Fibroblast of skin of scalp (primary cell): ENCODE measurements at regions not wholly inside any gene's neighbourhood (a gene's known extent, or its start where the extent isn't known, plus 50 kb on each side); places are given as distances from the start of the nearest gene placed in this dataset.
"Not testable (repeated sequence)": the region's sequence is repeated elsewhere in the genome, so short reads cannot be mapped to it uniquely, and the experiment has no call there.

Source experiments
- DNase-seq: peaks from one replicate; pipeline ENCODE4 v3.0.0-alpha.2; 2013

DNA sequence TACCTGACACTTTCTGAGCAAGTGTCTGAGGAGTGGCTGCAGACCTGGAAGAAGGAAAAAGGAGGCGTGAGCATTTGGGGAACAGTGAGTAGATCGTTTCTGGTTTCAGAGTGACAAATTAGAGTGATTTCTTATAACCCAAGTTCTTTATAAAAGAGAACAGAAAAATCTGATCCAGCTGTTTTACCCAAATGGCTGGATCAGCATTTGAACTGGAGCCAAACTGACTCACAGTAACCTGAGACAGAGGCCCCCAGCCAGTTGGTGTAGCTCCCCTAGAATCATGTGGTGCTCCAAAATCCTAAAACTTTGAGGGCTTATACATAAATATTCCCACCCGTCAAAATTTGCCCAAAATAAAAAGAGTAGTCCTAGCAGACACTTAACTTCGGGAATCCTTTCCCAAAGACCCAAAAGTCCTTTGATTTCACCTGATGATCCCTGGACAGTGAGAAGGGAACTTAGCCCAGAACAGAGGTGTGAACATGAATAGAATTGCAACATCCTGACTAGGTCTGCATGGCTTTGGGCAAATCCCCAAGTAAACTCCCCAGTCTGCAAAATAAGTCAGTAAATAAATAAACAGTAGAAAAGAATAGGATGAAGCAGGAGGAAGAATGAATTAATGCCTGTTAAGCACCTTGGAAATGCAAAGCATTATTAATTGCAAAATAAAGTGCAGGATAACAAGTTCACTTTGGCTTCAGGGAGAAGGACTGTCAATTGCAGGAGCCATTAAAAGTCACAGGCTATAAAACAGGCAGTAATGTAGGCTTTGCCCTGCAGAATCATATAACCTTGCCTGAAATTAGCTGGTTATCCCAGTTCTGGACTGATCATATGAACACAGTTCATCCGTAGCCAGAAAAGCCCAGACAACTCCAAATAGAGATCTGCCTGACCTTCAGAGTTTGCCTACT, 262.0 kb upstream of the JARID2 start:
- DNase-seq = no peak

DNA sequence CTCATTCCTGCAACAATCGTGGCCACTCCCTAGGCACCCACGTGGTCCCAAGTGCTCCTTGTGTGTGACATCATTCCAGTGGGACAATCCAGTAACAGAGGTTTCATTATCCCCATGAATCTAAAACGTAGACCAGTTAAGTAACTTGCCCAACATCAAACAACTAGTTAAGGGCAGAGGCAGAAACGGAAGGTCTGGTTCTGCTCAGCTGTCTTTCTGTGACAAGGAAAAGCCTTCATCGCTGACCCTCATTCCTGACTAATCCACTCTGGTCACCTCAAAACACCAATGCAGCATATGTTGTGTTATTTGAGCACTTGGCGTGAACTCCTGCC, 261.4 kb upstream of the JARID2 start:
- DNase-seq = peak; percentile 12

DNA sequence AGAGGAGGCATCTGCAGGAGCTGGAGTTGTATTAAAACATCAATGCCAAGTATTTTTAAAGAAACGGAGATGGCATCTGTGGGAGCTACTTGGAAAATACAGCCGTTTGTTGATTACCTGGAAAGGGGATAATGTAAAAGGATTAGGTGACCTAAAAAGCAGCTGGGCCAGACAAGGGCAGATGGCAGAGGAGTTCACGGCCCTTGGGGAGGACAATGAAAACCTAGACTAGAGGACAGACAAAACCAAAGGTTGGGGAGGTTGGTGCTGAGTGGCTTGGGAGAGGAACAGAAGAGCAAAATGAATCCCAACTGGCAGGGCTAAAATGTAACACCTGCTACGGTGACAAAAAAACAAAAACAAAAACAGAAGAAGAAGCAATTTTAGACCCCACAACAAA, 260.5 kb upstream of the JARID2 start:
- no peak for DNase-seq

DNA sequence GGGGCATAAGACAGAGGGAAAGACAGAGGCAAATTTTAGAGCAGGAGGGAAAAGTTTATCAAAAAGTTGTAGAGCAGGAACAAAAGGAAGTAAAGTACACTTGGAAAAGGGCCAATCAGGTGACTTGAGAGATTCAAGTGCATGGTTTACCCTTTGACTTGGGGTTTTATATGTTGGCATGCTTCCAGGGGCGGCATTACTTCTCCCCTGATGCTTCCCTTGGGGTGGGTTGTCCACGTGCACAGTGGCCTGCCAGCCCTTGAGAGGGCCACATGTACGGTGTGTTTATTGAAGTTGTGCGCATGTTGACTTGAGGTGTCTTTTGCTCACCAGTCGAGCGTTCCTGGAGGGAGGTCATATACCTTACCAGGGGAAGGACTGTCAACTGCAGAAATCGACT, 259.5 kb upstream of the JARID2 start:
- DNase-seq = no peak

DNA sequence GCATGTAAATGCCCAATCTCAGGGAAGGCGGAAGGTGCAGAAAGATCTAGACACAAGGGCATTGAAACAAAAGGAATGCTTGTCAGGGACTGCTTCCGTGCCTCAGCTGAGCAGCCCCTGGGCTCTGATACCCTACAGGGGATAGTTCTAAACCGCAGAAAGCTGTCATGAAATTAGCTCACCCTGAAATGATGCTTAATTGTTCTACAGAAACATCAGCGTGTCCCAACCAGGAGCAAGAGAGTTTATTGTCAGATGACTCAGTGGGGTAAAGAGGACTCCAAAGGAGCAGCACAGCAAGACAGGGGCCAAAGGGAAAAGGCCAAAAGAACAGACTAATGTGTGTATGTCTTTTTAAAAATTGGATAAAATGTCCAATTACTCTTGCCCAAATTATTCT, 258.4 kb upstream of the JARID2 start:
- no peak for DNase-seq

DNA sequence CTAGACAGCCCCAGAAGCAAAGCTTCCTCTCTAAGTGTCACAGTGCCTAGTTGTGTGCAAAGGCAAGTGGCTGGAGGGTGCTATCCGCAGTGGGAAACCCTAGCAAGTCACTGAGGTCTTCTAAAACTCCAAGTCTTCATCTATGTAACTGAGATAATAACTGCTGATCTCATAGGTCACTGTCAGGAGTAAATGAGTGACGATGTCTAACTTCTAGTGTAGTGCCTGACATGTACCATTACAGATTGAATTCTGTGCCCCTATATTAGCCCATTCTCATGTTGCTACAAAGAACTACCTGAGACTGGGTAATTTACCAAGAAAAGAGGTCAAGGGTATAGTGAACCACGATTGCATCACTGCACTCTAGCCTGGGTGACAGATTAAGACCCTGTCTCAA, 253.5 kb upstream of the JARID2 start:
- DNase-seq = no peak

DNA sequence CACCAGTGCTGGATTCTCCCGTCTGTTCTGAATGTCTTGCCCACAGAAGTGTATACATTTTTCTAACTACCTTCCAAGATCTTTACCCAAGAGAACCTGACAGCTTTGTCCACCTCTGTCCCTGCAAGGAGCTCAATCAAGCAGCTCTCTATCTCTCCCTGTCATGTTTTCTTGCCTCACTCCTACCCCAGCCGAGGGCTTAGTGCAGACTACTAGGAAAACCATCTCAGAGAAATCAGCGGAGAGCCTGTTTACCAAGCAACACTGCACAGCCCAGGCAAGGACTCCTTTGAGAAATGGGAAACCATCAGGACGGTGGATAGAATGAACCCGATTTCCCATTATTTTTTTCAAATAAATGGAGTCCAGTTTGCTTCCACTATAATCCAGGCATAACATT, 250.7 kb upstream of the JARID2 start:
- DNase-seq = no peak

DNA sequence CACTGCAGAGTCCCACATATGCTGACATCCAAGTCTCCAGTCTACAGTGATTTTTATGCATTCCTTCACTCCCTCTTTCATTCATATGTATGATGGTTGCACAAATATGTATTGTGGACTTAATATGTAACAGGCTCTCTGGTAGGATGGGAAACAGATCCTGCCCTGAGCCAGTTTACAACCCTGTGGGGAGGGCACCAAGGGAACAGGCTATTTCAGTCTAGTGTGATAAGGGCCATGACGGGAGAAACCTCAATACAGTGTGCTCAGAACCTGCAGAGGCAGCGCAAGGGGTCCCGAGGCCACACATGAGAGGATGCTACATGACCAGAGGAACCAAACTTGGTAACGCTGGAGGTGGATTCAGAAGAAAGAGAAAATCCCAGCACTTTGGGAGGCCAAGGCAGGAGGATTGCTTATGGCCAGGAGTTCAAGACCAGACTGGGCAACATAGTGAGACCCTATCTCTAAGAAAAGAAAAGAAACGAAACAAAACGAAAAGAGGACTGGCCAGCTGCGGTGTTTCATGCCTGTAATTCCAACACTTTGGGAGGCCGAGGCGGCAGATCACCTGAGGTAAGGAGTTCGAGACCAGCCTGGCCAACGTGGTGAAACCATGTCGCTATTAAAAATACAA, 249.8 kb upstream of the JARID2 start:
- no peak for DNase-seq

DNA sequence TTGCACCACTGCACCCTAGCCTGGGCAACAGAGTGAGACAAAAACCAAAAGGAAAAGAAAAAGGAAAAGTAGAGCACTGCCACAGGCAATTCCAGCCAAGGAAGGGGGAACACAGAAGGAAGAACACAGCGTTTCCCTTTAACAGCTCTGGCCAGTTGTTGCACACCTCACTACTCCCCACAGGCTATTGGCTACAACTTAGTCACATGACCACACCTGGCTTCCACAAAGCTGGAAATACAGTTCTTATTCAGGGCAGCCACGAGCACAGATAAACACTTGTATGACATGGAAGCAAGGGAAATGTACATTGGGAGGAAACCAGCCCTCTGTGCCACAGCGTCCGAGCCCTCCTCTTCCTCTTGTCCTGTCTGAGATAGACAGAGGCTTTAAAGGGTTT, 249.0 kb upstream of the JARID2 start:
- no peak for DNase-seq

DNA sequence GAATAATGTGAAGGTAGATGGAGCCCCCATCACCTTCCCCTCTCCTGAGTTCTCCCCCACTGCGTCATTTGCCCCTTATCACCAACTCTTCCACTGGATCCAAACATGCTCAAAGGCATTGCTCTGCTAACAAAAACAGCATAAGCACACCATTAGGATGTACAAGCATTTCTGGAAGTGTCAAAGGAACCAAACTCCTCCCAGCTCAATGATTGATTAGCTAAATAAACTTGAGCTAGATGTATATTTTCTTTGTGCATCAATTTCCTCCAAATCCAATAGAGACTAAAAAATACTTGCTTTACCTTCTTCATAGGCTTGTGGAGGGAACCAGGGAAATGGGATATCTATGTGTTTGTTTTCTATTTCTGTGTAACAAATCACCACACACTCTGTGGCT, 248.4 kb upstream of the JARID2 start:
- DNase-seq = no peak

DNA sequence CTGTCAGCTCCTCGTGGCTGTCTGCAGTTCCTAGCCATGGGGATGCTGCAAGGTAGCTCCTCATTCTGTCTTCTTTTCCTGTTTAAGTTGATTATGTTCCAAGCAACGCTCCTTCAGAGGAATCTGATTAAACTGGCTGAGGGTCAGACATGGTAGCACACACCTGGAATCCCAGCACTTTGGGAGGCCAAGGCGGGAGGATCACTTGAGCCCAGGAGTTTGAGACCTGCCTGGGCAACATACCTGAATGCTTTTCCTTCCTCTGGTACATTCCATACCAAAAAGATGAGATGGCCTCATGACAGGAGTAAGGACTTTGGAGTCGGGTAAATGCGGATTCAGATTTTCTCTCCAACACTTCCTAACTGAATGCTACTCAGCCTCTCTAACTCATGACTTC, 246.8 kb upstream of the JARID2 start:
- DNase-seq = no peak

DNA sequence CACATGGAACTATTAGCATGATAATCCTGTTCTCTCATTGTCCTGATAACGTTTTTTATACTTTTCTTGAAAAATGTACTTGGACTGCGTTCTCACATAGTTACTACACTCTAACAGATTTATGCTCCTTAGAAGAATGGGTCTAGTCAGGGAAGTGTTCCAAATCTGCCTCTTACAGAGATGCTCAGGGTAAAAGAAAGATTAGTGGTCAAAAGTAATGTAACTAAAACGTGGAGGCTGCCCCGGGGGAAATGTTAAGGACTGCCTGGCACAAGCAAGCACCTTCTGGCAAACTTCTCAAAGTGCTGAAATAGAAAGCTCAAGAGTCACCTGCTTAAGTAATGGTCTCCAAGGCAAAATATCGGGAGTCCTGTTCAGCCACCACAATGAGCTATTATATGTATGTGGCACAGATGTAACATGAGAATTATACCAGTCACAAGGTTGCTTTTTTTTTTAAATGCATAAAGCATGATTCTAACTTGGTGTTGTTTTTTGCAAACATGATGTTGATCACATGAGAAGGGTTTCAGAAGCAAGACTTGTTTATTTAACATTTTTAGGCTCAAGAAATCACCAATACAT, 244.5 kb upstream of the JARID2 start:
- DNase-seq = no peak

DNA sequence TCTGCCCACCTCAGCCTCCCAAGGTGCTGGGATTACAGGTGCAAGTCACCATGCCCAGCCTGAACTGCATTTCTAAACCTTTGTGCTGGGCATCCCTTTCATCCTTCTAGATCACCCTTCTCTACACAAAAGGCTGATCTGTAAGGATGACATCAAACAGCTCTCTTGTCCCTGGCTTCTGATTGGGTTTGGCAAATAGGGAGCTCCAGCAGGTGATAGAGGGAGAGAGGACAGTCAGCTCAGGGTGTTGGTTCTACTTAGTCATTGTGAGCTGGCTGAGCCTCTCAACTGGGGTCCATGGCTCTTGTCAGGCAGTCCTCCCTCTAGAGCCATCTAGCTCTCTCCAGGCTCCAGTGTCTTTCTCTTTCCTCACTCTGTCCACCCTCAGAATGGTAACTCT, 237.6 kb upstream of the JARID2 start:
- no peak for DNase-seq

DNA sequence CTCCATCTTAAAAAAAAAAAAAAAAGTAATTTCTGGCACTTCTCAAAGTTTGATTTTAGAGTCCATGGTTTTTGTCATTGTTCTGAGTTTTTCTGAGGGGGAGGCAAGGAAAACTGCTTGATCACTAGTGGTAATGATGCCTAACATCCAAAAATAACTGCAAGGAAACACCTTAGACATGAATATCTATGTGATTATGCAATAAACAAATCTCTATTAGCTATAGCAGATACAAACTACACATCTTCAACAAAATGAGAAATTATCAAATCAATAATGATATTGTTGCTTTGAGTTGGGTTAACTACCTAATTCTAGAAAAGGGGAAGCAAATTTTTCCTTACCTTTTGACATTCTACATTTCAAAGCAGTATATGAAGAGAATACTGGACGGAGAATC, 230.9 kb upstream of the JARID2 start:
- DNase-seq = no peak

DNA sequence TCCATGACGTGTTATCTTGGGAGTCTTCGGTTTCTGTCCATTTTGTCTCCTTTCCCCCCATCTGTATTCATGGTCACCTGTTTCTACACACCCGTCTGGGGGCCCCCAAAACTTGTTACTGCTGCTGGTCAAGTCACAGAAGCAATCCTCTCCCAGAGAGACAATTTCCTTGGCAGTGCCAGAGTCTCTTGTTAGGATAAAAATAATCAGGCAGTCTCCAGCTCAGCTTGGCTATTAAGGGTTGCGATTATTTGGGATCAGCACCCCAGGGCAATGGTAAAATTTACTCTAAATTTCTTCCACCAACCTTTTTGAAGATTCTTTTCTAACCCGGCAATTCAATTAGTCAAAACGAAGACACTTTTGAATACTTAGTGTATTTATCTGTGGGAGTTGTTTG, 229.1 kb upstream of the JARID2 start:
- no peak for DNase-seq

DNA sequence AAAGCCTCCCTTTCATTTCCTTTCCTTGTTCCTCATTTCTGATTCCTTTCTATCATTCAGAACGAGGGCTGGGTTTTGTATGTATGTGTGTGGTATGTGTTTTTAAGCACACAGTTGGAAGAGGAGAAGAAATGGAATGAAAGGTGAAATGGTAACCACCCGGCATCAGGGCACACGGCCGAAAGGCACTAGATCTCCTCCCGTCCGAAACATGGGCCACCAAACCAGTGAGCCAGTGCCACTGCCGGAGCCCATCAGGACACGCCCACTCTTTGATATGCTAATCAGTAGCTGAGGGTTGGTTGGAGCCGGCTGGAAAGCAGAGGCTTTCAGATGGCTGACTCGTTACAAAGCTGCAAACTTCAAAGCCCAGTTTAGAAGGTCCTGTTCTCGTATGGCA, 228.6 kb upstream of the JARID2 start:
- DNase-seq = no peak

DNA sequence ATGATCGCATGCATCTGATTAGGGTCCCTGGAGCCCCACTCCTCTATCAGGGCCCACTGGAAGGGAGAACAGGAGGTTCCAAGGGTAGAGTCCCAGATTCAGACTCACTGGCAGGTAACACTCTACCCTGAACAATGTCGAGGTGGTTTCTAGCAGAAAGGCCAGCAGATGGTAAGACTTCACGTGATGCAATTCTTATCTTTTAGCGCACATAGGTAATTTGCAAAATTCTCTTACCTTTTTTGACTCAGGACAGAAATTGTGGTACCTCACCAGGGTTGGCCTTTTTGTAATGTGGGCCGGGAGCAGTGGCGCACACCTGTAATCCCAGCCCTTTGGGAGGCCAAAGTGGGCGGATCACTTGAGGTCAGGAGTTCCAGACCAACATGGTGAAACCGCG, 228.1 kb upstream of the JARID2 start:
- DNase-seq = no peak

DNA sequence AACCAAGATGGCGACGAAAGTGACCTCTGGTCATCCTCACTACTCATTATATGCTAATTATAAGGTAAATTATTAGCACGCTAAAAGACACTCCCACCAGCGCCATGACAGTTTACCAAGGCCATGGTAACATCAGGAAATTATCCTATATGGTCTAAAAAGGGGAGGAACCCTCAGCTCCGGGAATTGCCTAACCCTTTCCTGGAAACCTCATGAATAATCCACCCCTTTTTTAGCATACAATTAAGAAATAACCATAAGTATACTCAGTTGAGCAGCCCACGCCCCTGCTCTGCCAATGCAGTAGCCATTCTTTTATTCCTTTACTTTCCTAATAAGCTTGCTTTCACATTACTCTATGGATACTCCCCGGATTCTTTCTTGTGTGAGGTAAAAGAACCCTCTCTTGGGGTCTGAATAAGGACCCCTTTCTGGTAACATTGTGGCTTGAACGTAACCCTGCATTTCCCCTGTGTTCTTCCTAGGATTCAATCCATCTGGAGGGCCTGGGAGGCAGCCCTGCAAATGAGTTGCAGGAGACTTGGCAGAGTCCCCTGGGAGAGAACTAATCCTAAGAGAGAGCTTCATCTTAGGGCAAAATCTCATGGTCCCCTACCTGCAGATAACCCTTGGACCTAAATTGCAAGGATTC, 225.6 kb upstream of the JARID2 start:
- DNase-seq = no peak

DNA sequence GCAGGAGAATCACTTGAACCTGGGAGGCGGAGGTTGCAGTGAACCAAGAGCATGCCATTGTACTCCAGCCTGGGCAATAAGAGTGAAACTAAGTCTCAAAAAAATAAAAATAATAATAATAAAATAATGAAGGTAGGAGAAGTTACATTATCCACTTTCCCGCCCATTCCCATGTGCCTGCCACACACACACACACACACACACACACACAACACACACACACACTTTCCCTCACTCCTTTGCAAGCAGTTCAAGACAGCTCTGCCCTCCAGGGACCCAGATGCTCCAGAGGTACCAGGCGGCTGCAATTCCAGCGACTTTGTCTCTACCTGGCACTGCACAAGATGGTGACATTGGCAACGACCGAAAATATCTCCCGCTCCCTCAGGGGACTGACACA, 224.8 kb upstream of the JARID2 start:
- no peak for DNase-seq

DNA sequence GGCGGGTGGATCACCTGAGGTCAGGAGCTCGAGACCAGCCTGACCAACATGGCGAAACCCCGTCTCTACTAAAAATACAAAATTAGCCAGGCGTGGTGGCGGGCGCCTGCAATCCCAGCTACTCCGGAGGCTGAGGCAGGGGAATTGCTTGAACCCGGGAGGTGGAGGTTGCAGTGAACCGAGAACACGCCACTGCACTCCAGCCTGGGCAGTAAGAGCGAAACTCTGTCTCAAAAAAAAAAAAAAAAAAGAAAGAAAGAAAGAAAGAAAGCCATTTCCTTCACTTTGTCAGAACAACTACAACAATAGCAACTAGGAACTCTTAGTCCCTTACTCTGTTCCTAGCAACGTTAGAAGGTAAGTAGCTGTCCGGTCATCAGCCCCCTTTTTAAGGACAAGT, 222.9 kb upstream of the JARID2 start:
- not testable (repeated sequence) for DNase-seq

DNA sequence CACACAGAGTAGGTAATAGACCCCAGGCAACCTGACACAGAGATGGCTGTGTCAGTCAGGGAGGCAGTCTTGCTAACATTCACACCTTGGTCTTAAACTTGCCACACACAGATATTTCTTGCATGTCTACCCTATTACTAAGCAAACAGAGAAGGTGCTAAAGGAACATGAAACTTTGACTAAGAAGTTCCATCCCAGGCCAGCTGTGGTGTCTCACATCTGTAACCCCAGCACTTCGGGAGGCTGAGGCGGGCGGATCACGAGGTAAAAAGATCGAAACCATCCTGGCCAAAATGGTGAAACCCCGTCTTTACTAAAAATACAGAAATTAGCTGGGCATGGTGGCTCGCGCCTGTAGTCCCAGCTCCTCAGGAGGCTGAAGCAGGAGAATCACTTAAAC, 222.4 kb upstream of the JARID2 start:
- DNase-seq = no peak

DNA sequence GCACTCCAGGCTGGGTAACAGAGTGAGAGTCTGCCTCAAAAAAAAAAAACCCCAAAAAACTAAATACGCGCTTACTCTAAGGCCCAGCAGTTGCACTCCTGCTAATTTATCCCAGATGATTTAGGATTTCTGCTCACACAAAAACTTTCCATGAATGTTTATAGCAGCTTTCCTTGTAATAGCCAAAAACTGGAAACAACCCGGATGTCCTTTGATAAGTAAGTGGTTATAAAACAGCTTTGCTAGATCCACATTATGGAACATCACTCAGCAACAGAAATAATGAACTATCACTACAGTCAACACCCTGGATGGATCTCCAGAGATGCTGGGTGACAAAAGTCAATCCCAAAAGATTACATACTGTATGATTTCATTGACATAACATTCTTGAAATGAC, 220.4 kb upstream of the JARID2 start:
- DNase-seq = peak; percentile 15

DNA sequence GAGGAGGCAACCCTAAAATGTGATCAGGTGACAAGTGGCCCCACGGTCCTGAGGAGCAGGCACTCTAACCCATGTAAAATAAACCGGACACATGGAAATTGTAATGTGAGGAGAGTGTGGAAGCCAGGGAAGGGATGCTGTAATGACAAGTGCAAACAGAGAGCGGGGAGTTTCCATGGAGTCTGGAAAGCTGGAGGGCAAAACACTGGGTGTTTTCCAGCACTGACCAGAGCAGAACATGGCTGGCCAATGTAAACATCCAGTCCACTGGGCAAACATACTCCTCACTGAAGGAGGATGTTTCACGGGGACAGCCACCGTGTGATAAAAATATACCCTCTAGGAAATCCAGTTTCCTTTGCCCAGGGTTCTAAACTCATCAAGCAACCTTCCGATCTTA, 219.0 kb upstream of the JARID2 start:
- no peak for DNase-seq

DNA sequence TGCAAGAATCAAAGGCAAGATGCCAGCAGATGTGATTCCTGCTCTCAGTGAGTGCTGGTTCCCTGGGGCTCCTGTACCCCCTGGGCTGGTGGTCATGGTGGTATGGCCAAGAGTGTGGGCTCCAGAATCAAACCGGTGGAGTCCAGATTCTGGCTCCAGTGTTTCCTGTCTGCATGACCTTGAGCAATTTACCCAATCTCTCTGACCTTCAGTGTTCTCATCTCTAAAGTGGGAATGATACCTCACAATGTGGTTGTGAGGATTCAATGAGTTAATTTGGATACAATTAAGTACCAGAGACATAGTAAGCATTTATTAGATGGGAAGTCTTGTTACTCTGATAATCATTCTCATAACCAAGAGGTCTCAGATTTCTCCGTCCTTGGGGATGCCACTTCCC, 218.4 kb upstream of the JARID2 start:
- DNase-seq = no peak
